Mesodermal cell (in vitro differentiated cells): ENCODE measurements at regions not wholly inside any gene's neighbourhood (a gene's known extent, or its start where the extent isn't known, plus 50 kb on each side); places are given as distances from the start of the nearest gene placed in this dataset.
"Not testable (repeated sequence)": the region's sequence is repeated elsewhere in the genome, so short reads cannot be mapped to it uniquely, and the experiment has no call there.

Source experiments
- H3K27ac ChIP-seq: 2 replicates; pipeline ENCODE4 v1.7.0; 2013; ENCODE audit warnings: mild to moderate bottlenecking, low read depth, low read length, moderate library complexity; ENCODE audit not compliant: severe bottlenecking
- H3K36me3 ChIP-seq: 2 replicates; pipeline ENCODE4 v1.7.1; 2013; ENCODE audit warnings: mild to moderate bottlenecking, low read length, moderate library complexity; ENCODE audit not compliant: control insufficient read depth, insufficient read depth
- H3K4me1 ChIP-seq: one replicate; pipeline ENCODE4 v1.7.1; 2013; ENCODE audit warnings: mild to moderate bottlenecking, low read length; ENCODE audit not compliant: insufficient read depth, control insufficient read depth, poor library complexity, severe bottlenecking
- H3K4me3 ChIP-seq: 2 replicates; pipeline ENCODE4 v1.7.0; 2013; ENCODE audit warnings: low read length, control low read depth, mild to moderate bottlenecking; ENCODE audit not compliant: insufficient read depth, poor library complexity, severe bottlenecking; ENCODE audit errors: extremely low read depth
- H3K9me3 ChIP-seq: 2 replicates; pipeline ENCODE4 v1.7.1; 2013; ENCODE audit warnings: mild to moderate bottlenecking, low read length, moderate library complexity; ENCODE audit not compliant: control insufficient read depth
- WGBS, 2 experiments: methylation state at CpG; one replicate each; pipeline ENCODE4 v1.1.5; 2013; ENCODE audit warnings: missing lambda C conversion rate in 2 of 2; ENCODE audit not compliant: insufficient coverage in 2 of 2; 5-methylcytosine and 5-hydroxymethylcytosine counted together

GRCh38 chr1:146777826-146778602 lies 160.1 kb upstream of the NBPF12 start:
- no CpG with 5 or more reads among the region's 13 CpGs for WGBS, 2 experiments
- H3K9me3 ChIP-seq, H3K4me1 ChIP-seq, H3K27ac ChIP-seq, H3K4me3 ChIP-seq, H3K36me3 ChIP-seq: not testable (repeated sequence)

- not testable (repeated sequence) for H3K4me1 ChIP-seq, H3K36me3 ChIP-seq, H3K4me3 ChIP-seq, H3K27ac ChIP-seq, H3K9me3 ChIP-seq
- WGBS, 2 experiments, result no CpG with 5 or more reads among the region's 6 CpGs
Measured at GRCh38 chr1:146774988-146775387, 163.1 kb upstream of the NBPF12 start.

GRCh38 chr1:146774271-146774670 lies 163.9 kb upstream of the NBPF12 start:
- WGBS, 2 experiments, result 53% methylated on average over 2 of the region's 7 CpGs; no CpG with 5 or more reads in 1 of the 2 experiments
- H3K36me3 ChIP-seq, H3K4me1 ChIP-seq, H3K27ac ChIP-seq, H3K4me3 ChIP-seq, H3K9me3 ChIP-seq: not testable (repeated sequence)

- not testable (repeated sequence) for H3K9me3 ChIP-seq, H3K4me3 ChIP-seq, H3K36me3 ChIP-seq, H3K27ac ChIP-seq, H3K4me1 ChIP-seq
- 90 to 100% methylated on average over 1 to 6 of the region's 16 CpGs for WGBS, 2 experiments
Measured at GRCh38 chr1:146771409-146771808, 166.7 kb upstream of the NBPF12 start.

- no CpG with 5 or more reads among the region's 3 CpGs for WGBS, 2 experiments
- H3K27ac ChIP-seq, H3K4me3 ChIP-seq, H3K9me3 ChIP-seq, H3K4me1 ChIP-seq, H3K36me3 ChIP-seq: not testable (repeated sequence)
Measured at GRCh38 chr1:146770998-146771397, 167.1 kb upstream of the NBPF12 start.

- not testable (repeated sequence) for H3K9me3 ChIP-seq, H3K27ac ChIP-seq, H3K4me1 ChIP-seq, H3K4me3 ChIP-seq, H3K36me3 ChIP-seq
- no CpG with 5 or more reads among the region's 5 CpGs for WGBS, 2 experiments
Measured at GRCh38 chr1:146763234-146763633, 174.9 kb upstream of the NBPF12 start.

GRCh38 chr1:146756858-146757257 lies 181.3 kb upstream of the NBPF12 start:
- H3K9me3 ChIP-seq, H3K4me3 ChIP-seq, H3K36me3 ChIP-seq, H3K4me1 ChIP-seq, H3K27ac ChIP-seq: not testable (repeated sequence)
- WGBS, 2 experiments, result no CpG with 5 or more reads among the region's 4 CpGs

- not testable (repeated sequence) for H3K4me3 ChIP-seq, H3K36me3 ChIP-seq, H3K4me1 ChIP-seq, H3K9me3 ChIP-seq, H3K27ac ChIP-seq
- WGBS, 2 experiments, result no CpG with 5 or more reads among the region's 3 CpGs
Measured at GRCh38 chr1:146748686-146749085, 189.4 kb upstream of the NBPF12 start.

- H3K4me3 ChIP-seq, H3K4me1 ChIP-seq, H3K9me3 ChIP-seq, H3K36me3 ChIP-seq, H3K27ac ChIP-seq: not testable (repeated sequence)
- no CpG with 5 or more reads among the region's 11 CpGs for WGBS, 2 experiments
Measured at GRCh38 chr1:146731981-146732680, 206.0 kb upstream of the NBPF12 start.

- WGBS, 2 experiments, result no CpG with 5 or more reads among the region's 9 CpGs
- not testable (repeated sequence) for H3K4me3 ChIP-seq, H3K9me3 ChIP-seq, H3K4me1 ChIP-seq, H3K36me3 ChIP-seq, H3K27ac ChIP-seq
Measured at GRCh38 chr1:146729642-146730344, 208.3 kb upstream of the NBPF12 start.

- not testable (repeated sequence) for H3K36me3 ChIP-seq, H3K4me1 ChIP-seq, H3K27ac ChIP-seq, H3K9me3 ChIP-seq, H3K4me3 ChIP-seq
- WGBS, 2 experiments, result no CpG with 5 or more reads among the region's 1 CpG
Measured at GRCh38 chr1:146715054-146715453, 223.1 kb upstream of the NBPF12 start.
